ENCODE measurements at regions not wholly inside any gene's neighbourhood (a gene's known extent, or its start where the extent isn't known, plus 50 kb on each side); places are given as distances from the start of the nearest gene placed in this dataset.

DNA sequence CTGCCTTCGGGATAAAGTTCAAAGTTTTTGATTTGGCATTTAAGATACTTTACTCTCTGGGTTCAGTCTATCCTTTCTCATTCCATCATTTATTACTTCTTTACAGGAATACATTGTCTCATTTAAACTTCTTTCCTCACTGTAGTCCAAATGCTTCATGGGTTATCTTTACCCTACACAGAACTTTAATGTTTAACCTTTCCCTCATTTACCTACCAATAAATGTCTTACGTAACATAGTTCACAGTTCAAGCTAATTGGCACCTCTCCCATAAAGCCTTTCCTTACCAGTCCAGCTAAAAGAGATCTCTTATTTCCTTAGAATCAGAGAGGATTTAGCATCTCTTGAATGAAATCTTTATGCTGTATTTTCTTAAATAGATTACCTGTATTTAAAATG, 476.3 kb upstream of the SEL1L start (continued):
- no peak for TF ChIP-seq EZH2phosphoT487 (IDR thresholded peaks at IDR 0.05; ENCODE audit: unreplicated experiment)

DNA sequence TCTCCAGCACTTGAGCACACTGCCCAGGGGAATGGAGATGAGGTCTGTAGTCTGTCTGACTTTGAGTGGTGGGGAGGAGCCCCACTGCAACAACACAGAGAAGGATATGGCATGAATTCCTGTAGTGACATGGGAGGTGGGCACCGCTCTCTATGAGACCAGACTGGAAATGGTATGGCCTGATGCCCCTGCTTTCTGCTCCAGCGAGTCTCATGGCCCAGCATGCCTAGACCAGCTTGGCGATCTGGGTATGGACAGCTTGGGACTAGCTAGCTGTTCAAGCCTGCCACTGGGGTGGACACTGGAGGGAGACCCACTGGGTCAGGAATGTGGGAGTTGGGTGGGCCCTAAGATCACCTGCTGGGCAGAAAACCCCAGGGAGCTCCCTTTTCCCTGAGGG, 477.8 kb upstream of the SEL1L start:
- peaks cover 92% of the 10 kb centered on the region for H3K9me3 Mint-ChIP-seq
- H3K27ac Mint-ChIP-seq: no peak overlapping the region
- no peaks in the 10 kb centered on the region for H3K79me2 ChIP-seq (replicated peaks; ENCODE audit: insufficient read depth)
- no peak overlapping the region for H3K27ac ChIP-seq (ENCODE audit: low read depth)
- H3K4me2 ChIP-seq: no peak overlapping the region
- no peak overlapping the region for H2AFZ ChIP-seq
- no peaks in the 10 kb centered on the region for H3K27me3 Mint-ChIP-seq (ENCODE audit: insufficient read depth, low read depth, poor library complexity)
- no peak for ATAC-seq
- H3K4me3 ChIP-seq: no peak overlapping the region
- no peak for DNase-seq (ENCODE audit: low spot score)
- no peaks in the 10 kb centered on the region for H3K4me1 ChIP-seq (ENCODE audit: insufficient read depth)
- TF ChIP-seq STAT1 (IDR thresholded peaks at IDR 0.05; ENCODE audit: unreplicated experiment): no peak
- no peak for TF ChIP-seq EZH2 (IDR thresholded peaks at IDR 0.05; ENCODE audit: low read depth, unreplicated experiment)
- TF ChIP-seq NANOG (IDR thresholded peaks at IDR 0.05; ENCODE audit: borderline replicate concordance): no peak
- TF ChIP-seq, protein P1, sequence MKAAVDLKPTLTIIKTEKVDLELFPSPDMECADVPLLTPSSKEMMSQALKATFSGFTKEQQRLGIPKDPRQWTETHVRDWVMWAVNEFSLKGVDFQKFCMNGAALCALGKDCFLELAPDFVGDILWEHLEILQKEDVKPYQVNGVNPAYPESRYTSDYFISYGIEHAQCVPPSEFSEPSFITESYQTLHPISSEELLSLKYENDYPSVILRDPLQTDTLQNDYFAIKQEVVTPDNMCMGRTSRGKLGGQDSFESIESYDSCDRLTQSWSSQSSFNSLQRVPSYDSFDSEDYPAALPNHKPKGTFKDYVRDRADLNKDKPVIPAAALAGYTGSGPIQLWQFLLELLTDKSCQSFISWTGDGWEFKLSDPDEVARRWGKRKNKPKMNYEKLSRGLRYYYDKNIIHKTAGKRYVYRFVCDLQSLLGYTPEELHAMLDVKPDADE (IDR thresholded peaks at IDR 0.05): no peak
- TF ChIP-seq, protein P2, sequence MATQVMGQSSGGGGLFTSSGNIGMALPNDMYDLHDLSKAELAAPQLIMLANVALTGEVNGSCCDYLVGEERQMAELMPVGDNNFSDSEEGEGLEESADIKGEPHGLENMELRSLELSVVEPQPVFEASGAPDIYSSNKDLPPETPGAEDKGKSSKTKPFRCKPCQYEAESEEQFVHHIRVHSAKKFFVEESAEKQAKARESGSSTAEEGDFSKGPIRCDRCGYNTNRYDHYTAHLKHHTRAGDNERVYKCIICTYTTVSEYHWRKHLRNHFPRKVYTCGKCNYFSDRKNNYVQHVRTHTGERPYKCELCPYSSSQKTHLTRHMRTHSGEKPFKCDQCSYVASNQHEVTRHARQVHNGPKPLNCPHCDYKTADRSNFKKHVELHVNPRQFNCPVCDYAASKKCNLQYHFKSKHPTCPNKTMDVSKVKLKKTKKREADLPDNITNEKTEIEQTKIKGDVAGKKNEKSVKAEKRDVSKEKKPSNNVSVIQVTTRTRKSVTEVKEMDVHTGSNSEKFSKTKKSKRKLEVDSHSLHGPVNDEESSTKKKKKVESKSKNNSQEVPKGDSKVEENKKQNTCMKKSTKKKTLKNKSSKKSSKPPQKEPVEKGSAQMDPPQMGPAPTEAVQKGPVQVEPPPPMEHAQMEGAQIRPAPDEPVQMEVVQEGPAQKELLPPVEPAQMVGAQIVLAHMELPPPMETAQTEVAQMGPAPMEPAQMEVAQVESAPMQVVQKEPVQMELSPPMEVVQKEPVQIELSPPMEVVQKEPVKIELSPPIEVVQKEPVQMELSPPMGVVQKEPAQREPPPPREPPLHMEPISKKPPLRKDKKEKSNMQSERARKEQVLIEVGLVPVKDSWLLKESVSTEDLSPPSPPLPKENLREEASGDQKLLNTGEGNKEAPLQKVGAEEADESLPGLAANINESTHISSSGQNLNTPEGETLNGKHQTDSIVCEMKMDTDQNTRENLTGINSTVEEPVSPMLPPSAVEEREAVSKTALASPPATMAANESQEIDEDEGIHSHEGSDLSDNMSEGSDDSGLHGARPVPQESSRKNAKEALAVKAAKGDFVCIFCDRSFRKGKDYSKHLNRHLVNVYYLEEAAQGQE (IDR thresholded peaks at IDR 0.05; ENCODE audit: unreplicated experiment): no peak
- TF ChIP-seq CREB1 (CRISPR knock-in tag; IDR thresholded peaks at IDR 0.05; ENCODE audit: low read depth): no peak
- no peak for TF ChIP-seq EZH2phosphoT487 (IDR thresholded peaks at IDR 0.05; ENCODE audit: unreplicated experiment)
- TF ChIP-seq, protein P3, sequence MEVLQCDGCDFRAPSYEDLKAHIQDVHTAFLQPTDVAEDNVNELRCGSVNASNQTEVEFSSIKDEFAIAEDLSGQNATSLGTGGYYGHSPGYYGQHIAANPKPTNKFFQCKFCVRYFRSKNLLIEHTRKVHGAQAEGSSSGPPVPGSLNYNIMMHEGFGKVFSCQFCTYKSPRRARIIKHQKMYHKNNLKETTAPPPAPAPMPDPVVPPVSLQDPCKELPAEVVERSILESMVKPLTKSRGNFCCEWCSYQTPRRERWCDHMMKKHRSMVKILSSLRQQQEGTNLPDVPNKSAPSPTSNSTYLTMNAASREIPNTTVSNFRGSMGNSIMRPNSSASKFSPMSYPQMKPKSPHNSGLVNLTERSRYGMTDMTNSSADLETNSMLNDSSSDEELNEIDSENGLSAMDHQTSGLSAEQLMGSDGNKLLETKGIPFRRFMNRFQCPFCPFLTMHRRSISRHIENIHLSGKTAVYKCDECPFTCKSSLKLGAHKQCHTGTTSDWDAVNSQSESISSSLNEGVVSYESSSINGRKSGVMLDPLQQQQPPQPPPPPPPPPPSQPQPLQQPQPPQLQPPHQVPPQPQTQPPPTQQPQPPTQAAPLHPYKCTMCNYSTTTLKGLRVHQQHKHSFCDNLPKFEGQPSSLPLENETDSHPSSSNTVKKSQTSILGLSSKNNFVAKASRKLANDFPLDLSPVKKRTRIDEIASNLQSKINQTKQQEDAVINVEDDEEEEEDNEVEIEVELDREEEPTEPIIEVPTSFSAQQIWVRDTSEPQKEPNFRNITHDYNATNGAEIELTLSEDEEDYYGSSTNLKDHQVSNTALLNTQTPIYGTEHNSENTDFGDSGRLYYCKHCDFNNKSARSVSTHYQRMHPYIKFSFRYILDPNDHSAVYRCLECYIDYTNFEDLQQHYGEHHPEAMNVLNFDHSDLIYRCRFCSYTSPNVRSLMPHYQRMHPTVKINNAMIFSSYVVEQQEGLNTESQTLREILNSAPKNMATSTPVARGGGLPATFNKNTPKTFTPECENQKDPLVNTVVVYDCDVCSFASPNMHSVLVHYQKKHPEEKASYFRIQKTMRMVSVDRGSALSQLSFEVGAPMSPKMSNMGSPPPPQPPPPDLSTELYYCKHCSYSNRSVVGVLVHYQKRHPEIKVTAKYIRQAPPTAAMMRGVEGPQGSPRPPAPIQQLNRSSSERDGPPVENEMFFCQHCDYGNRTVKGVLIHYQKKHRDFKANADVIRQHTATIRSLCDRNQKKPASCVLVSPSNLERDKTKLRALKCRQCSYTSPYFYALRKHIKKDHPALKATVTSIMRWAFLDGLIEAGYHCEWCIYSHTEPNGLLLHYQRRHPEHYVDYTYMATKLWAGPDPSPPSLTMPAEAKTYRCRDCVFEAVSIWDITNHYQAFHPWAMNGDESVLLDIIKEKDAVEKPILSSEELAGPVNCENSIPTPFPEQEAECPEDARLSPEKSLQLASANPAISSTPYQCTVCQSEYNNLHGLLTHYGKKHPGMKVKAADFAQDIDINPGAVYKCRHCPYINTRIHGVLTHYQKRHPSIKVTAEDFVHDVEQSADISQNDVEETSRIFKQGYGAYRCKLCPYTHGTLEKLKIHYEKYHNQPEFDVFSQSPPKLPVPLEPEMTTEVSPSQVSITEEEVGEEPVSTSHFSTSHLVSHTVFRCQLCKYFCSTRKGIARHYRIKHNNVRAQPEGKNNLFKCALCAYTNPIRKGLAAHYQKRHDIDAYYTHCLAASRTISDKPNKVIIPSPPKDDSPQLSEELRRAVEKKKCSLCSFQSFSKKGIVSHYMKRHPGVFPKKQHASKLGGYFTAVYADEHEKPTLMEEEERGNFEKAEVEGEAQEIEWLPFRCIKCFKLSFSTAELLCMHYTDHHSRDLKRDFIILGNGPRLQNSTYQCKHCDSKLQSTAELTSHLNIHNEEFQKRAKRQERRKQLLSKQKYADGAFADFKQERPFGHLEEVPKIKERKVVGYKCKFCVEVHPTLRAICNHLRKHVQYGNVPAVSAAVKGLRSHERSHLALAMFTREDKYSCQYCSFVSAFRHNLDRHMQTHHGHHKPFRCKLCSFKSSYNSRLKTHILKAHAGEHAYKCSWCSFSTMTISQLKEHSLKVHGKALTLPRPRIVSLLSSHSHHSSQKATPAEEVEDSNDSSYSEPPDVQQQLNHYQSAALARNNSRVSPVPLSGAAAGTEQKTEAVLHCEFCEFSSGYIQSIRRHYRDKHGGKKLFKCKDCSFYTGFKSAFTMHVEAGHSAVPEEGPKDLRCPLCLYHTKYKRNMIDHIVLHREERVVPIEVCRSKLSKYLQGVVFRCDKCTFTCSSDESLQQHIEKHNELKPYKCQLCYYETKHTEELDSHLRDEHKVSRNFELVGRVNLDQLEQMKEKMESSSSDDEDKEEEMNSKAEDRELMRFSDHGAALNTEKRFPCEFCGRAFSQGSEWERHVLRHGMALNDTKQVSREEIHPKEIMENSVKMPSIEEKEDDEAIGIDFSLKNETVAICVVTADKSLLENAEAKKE (CRISPR knock-in tag; IDR thresholded peaks at IDR 0.05): no peak
- no peak for TF ChIP-seq ZNF331 (CRISPR knock-in tag; IDR thresholded peaks at IDR 0.05; ENCODE audit: low read depth)
- no peaks in the 10 kb centered on the region for H4K20me1 ChIP-seq (replicated peaks; ENCODE audit: insufficient read depth)
- no peaks in the 10 kb centered on the region for H3K4me1 Mint-ChIP-seq
- no peaks in the 10 kb centered on the region for H3K9me2 ChIP-seq (ENCODE audit: insufficient read depth)
- H3K36me3 ChIP-seq (ENCODE audit: insufficient read depth): no peaks in the 10 kb centered on the region
- H3K36me3 Mint-ChIP-seq (ENCODE audit: low read depth): peaks cover 17% of the 10 kb centered on the region
- no peaks in the 10 kb centered on the region for H3F3A ChIP-seq (replicated peaks; ENCODE audit: low read depth)
- no peaks in the 10 kb centered on the region for H3K27me3 ChIP-seq (ENCODE audit: insufficient read depth)
- H3K4me3 Mint-ChIP-seq: no peak overlapping the region

Measured in GM23338 (cell line).